Suprapubic skin (tissue), 4 donors: ENCODE measurements at regions not wholly inside any gene's neighbourhood (a gene's known extent, or its start where the extent isn't known, plus 50 kb on each side); places are given as distances from the start of the nearest gene placed in this dataset.
"Not testable (repeated sequence)": the region's sequence is repeated elsewhere in the genome, so short reads cannot be mapped to it uniquely, and the experiment has no call there.

ENCODE experiments used
- DNase-seq, 2 donors: peaks; one replicate each; pipeline ENCODE4 v3.0.0-alpha.2; 2019; ENCODE audit warnings: low spot score in 2 of 2
- H3K27ac ChIP-seq: fragments of 200-600 bp; sonication (generic); one replicate; pipeline ENCODE4 v1.5.1; 2019
- H3K27me3 ChIP-seq: fragments of 200-600 bp; sonication (generic); one replicate; pipeline ENCODE4 v1.5.1; 2019
- H3K36me3 ChIP-seq: fragments of 200-600 bp; sonication (generic); one replicate; pipeline ENCODE4 v1.5.1; 2019
- H3K4me1 ChIP-seq: fragments of 200-600 bp; sonication (generic); one replicate; pipeline ENCODE4 v1.5.1; 2019
- H3K4me3 ChIP-seq: fragments of 200-600 bp; sonication (generic); one replicate; pipeline ENCODE4 v1.5.1; 2019; ENCODE audit warnings: mild to moderate bottlenecking
- H3K9me3 ChIP-seq: fragments of 200-600 bp; sonication (generic); one replicate; pipeline ENCODE4 v1.5.1; 2019
- CTCF ChIP-seq, 2 donors: fragments of 200-600 bp in 1 of 2; fragments of 450-650 bp in 1 of 2; sonication (generic) in 1 of 2; IDR thresholded peaks; one replicate each; pipeline ENCODE4 v1.5.1; 2016 to 2019; ENCODE audit warnings: antibody characterized with exemption in 2 of 2, mild to moderate bottlenecking in 1 of 2, moderate library complexity in 1 of 2
- EP300 ChIP-seq: sonication (generic); formaldehyde crosslinking; IDR thresholded peaks from one replicate; pipeline ENCODE4 v1.6.1; 2017; ENCODE audit warnings: antibody characterized with exemption
- POLR2A ChIP-seq, 2 donors: fragments of 450-650 bp; IDR thresholded peaks; one replicate each; pipeline ENCODE4 v1.6.1; 2017; ENCODE audit warnings: antibody characterized with exemption in 2 of 2, mild to moderate bottlenecking in 2 of 2, moderate library complexity in 2 of 2
- POLR2AphosphoS5 ChIP-seq, 3 donors: sonication (generic); formaldehyde crosslinking; IDR thresholded peaks; one replicate each; pipeline ENCODE4 v1.6.1; 2017; ENCODE audit warnings: antibody characterized with exemption in 3 of 3
- WGBS: methylation state at CpG from one replicate; pipeline ENCODE4 v1.1.5; 2018; 5-methylcytosine and 5-hydroxymethylcytosine counted together

- H3K27ac ChIP-seq = no peak overlapping the region
- DNase-seq = no peak
- H3K36me3 ChIP-seq = no peaks in the 10 kb centered on the region
- H3K4me1 ChIP-seq = no peaks in the 10 kb centered on the region
- no peak overlapping the region for H3K4me3 ChIP-seq
- 35% methylated on average over 2 of the region's 2 CpGs for WGBS
- H3K9me3 ChIP-seq = no peaks in the 10 kb centered on the region
- TF ChIP-seq POLR2AphosphoS5 (IDR thresholded peaks at IDR 0.05) (no peak), POLR2A (IDR thresholded peaks at IDR 0.05) (no peak), EP300 (no peak), CTCF (IDR thresholded peaks at IDR 0.05) (no peak)
- H3K27me3 ChIP-seq = no peaks in the 10 kb centered on the region
Measured at GRCh38 chr7:9324513-9324912, 891.1 kb downstream of the NXPH1 start.

- no peak overlapping the region for H3K27ac ChIP-seq
- DNase-seq = no peak
- 75% methylated on average over 2 of the region's 2 CpGs for WGBS
- H3K9me3 ChIP-seq = no peaks in the 10 kb centered on the region
- H3K36me3 ChIP-seq = no peaks in the 10 kb centered on the region
- no peaks in the 10 kb centered on the region for H3K27me3 ChIP-seq
- H3K4me1 ChIP-seq = no peaks in the 10 kb centered on the region
- TF ChIP-seq CTCF (IDR thresholded peaks at IDR 0.05) = no peak
- no peak for TF ChIP-seq POLR2AphosphoS5 (IDR thresholded peaks at IDR 0.05)
- TF ChIP-seq EP300 = no peak
- TF ChIP-seq POLR2A (IDR thresholded peaks at IDR 0.05) = no peak
- no peak overlapping the region for H3K4me3 ChIP-seq
Measured at GRCh38 chr7:9328296-9328695, 894.9 kb downstream of the NXPH1 start.

GRCh38 chr7:9349625-9350024 lies 916.2 kb downstream of the NXPH1 start:
- no peaks in the 10 kb centered on the region for H3K27me3 ChIP-seq
- TF ChIP-seq CTCF (IDR thresholded peaks at IDR 0.05) (no peak), POLR2AphosphoS5 (IDR thresholded peaks at IDR 0.05) (no peak), EP300 (no peak), POLR2A (IDR thresholded peaks at IDR 0.05) (no peak)
- H3K4me3 ChIP-seq = no peak overlapping the region
- H3K4me1 ChIP-seq = no peaks in the 10 kb centered on the region
- 60% methylated on average over 3 of the region's 3 CpGs for WGBS
- H3K9me3 ChIP-seq = no peaks in the 10 kb centered on the region
- DNase-seq = no peak
- no peaks in the 10 kb centered on the region for H3K36me3 ChIP-seq
- no peak overlapping the region for H3K27ac ChIP-seq

- Histone ChIP-seq H3K36me3 (no peaks in the 10 kb centered on the region), H3K4me3 (no peak overlapping the region), H3K27ac (no peak overlapping the region), H3K27me3 (no peaks in the 10 kb centered on the region), H3K9me3 (peaks cover 12% of the 10 kb centered on the region), H3K4me1 (no peaks in the 10 kb centered on the region)
- no peak for TF ChIP-seq POLR2A (IDR thresholded peaks at IDR 0.05)
- TF ChIP-seq CTCF (IDR thresholded peaks at IDR 0.05) = no peak
- TF ChIP-seq POLR2AphosphoS5 (IDR thresholded peaks at IDR 0.05) = no peak
- no peak for TF ChIP-seq EP300
- WGBS = 75% methylated on average over 4 of the region's 4 CpGs
- no peak for DNase-seq
Measured at GRCh38 chr7:9391221-9391620, 957.8 kb downstream of the NXPH1 start.

GRCh38 chr7:9391984-9392383 lies 958.6 kb downstream of the NXPH1 start:
- H3K36me3 ChIP-seq = no peaks in the 10 kb centered on the region
- H3K4me3 ChIP-seq = no peak overlapping the region
- DNase-seq = no peak
- H3K27ac ChIP-seq = no peak overlapping the region
- 92% methylated on average over 4 of the region's 4 CpGs for WGBS
- no peaks in the 10 kb centered on the region for H3K27me3 ChIP-seq
- no peak for TF ChIP-seq CTCF (IDR thresholded peaks at IDR 0.05)
- TF ChIP-seq POLR2AphosphoS5 (IDR thresholded peaks at IDR 0.05) = no peak
- TF ChIP-seq POLR2A (IDR thresholded peaks at IDR 0.05) = no peak
- TF ChIP-seq EP300 = no peak
- no peaks in the 10 kb centered on the region for H3K4me1 ChIP-seq
- H3K9me3 ChIP-seq = peaks cover 9% of the 10 kb centered on the region

GRCh38 chr7:9404386-9404785 lies 971.0 kb downstream of the NXPH1 start:
- DNase-seq, H3K4me1 ChIP-seq, H3K4me3 ChIP-seq, H3K27ac ChIP-seq, H3K9me3 ChIP-seq, H3K36me3 ChIP-seq, H3K27me3 ChIP-seq: not testable (repeated sequence)
- WGBS = 97% methylated on average over 28 of the region's 28 CpGs
